GM12873 (cell line): ENCODE measurements at regions not wholly inside any gene's neighbourhood (a gene's known extent, or its start where the extent isn't known, plus 50 kb on each side); places are given as distances from the start of the nearest gene placed in this dataset.

Experiments
- TF ChIP-seq, protein P1 (sequence below): IDR thresholded peaks from 2 replicates; pipeline ENCODE4 v1.5.1; 2012; ENCODE audit warnings: low read depth, mild to moderate bottlenecking, moderate library complexity, low read length, control low read depth; ENCODE audit not compliant: insufficient read depth; ENCODE audit errors: missing control alignments

GRCh38 chr15:97755726-97756125 is 204.8 kb upstream of the ARRDC4 start:
- TF ChIP-seq, protein P1, sequence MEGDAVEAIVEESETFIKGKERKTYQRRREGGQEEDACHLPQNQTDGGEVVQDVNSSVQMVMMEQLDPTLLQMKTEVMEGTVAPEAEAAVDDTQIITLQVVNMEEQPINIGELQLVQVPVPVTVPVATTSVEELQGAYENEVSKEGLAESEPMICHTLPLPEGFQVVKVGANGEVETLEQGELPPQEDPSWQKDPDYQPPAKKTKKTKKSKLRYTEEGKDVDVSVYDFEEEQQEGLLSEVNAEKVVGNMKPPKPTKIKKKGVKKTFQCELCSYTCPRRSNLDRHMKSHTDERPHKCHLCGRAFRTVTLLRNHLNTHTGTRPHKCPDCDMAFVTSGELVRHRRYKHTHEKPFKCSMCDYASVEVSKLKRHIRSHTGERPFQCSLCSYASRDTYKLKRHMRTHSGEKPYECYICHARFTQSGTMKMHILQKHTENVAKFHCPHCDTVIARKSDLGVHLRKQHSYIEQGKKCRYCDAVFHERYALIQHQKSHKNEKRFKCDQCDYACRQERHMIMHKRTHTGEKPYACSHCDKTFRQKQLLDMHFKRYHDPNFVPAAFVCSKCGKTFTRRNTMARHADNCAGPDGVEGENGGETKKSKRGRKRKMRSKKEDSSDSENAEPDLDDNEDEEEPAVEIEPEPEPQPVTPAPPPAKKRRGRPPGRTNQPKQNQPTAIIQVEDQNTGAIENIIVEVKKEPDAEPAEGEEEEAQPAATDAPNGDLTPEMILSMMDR = no peak

- TF ChIP-seq, protein P1 = no peak
Observed at GRCh38 chr15:97759363-97759762, 201.1 kb upstream of the ARRDC4 start.

GRCh38 chr15:97761110-97761509 is 199.4 kb upstream of the ARRDC4 start:
- TF ChIP-seq, protein P1 = no peak

DNA sequence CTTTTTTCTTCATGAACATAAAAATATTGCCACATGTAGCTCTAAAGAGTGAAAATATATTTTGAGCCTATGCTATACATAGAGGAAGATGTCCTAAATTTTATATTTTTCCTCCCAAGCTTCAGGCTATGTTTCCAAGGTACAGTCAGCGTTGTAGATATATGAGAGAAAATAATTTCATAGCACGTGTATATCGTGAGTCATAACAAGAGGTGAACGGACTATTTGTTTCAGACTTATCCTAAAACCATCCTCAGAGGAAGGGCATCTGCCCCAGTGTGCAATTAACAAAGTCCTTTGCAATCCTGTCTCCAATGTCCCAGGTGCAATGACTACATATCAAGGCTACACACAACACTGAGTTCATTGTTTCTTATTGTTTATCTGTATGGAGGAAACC is 177.3 kb upstream of the ARRDC4 start:
- TF ChIP-seq, protein P1 = no peak

- TF ChIP-seq, protein P1 = no peak
Observed at GRCh38 chr15:97786741-97787140, 173.8 kb upstream of the ARRDC4 start.

DNA sequence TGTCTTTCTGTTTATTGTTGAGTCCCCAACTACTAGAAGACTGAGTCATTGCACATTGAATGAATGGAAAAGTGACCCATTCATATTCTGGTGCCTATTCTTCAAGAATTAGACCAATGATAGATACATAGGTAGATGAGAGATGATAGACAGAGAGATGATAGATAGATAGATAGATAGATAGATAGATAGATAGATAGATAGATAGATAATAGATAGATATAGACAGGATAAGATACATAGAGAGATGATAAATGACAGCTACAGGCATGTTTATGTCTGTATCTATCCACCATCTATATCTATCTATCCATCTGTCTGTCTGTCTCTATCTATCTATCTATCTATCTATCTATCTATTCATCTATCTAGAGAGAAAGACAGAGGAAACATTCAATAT is 170.3 kb upstream of the ARRDC4 start:
- TF ChIP-seq, protein P1 = no peak

- TF ChIP-seq, protein P1 = no peak
Observed at GRCh38 chr15:97791824-97792792, 168.4 kb upstream of the ARRDC4 start.
